ENCODE measurements at regions not wholly inside any gene's neighbourhood (a gene's known extent, or its start where the extent isn't known, plus 50 kb on each side); places are given as distances from the start of the nearest gene placed in this dataset.

DNA sequence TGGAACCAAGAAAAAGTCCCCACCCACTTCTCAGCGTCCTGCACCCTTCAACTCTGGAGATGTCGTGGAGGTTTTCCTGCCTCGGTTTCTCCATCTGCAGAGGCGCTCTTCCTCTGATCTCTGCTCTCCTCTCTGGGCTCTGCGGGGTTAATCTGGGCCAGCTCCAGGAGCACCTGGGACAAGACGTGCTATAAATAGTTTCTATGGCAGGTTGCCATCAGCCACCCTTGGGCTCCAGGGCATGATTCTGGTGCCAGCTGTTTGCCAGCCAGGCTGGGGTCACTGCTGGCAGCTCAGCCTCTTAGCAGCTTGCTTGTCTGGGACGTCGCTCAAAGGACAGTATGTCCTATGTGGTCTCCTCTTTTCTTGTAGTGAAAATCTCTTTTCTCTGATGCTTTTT lies 137.1 kb downstream of the ACTL8 start:
- no peaks in the 10 kb centered on the region for H3K36me3 ChIP-seq
- H3K4me1 ChIP-seq, result no peaks in the 10 kb centered on the region
- intact Hi-C loops (cut with DNase I; ENCODE audit: low total_unique reads), result no loop called here
- peaks cover 0 to 13% of the 10 kb centered on the region in 2 donors for H3K27me3 ChIP-seq
- DNase-seq (ENCODE audit: low spot score in 2 of 2), result peak; percentile 70 to 83
- TF ChIP-seq POLR2A (IDR thresholded peaks at IDR 0.05), result no peak
- TF ChIP-seq, protein P1, sequence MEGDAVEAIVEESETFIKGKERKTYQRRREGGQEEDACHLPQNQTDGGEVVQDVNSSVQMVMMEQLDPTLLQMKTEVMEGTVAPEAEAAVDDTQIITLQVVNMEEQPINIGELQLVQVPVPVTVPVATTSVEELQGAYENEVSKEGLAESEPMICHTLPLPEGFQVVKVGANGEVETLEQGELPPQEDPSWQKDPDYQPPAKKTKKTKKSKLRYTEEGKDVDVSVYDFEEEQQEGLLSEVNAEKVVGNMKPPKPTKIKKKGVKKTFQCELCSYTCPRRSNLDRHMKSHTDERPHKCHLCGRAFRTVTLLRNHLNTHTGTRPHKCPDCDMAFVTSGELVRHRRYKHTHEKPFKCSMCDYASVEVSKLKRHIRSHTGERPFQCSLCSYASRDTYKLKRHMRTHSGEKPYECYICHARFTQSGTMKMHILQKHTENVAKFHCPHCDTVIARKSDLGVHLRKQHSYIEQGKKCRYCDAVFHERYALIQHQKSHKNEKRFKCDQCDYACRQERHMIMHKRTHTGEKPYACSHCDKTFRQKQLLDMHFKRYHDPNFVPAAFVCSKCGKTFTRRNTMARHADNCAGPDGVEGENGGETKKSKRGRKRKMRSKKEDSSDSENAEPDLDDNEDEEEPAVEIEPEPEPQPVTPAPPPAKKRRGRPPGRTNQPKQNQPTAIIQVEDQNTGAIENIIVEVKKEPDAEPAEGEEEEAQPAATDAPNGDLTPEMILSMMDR (IDR thresholded peaks at IDR 0.05), result no peak
- TF ChIP-seq POLR2AphosphoS5 (IDR thresholded peaks at IDR 0.05), result no peak
- no peak overlapping the region for H3K4me3 ChIP-seq
- H3K27ac ChIP-seq, result no peak overlapping the region
- H3K9me3 ChIP-seq, result no peaks in the 10 kb centered on the region

DNA sequence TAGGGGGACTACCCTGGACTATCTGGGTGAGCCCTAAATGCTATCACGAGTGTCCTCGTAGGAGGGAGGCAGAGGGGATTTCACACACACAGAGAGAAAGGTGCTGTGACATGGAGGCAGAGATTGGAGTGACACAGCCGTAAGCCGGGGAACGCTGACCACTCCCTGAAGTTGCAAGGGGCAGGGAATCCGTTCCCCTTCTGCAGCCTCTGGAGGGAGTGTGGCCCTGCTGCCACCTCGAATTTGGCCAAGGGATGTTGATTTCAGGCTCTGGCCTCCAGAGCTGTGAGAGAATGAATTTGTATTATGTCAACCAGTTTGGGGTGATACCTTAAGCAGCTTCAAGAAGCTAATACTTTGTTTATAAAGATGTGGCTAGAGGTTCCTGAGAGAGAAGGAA lies 137.7 kb downstream of the ACTL8 start:
- TF ChIP-seq POLR2A (IDR thresholded peaks at IDR 0.05), result no peak
- TF ChIP-seq, protein P1 (IDR thresholded peaks at IDR 0.05), result no peak
- TF ChIP-seq POLR2AphosphoS5 (IDR thresholded peaks at IDR 0.05), result no peak
- intact Hi-C loops (cut with DNase I; ENCODE audit: low total_unique reads), result no loop called here
- H3K4me1 ChIP-seq, result no peaks in the 10 kb centered on the region
- no peaks in the 10 kb centered on the region for H3K36me3 ChIP-seq
- H3K4me3 ChIP-seq, result no peak overlapping the region
- peaks cover 0 to 13% of the 10 kb centered on the region in 2 donors for H3K27me3 ChIP-seq
- no peak overlapping the region for H3K27ac ChIP-seq
- no peaks in the 10 kb centered on the region for H3K9me3 ChIP-seq
- no peak for DNase-seq (ENCODE audit: low spot score in 2 of 2)

DNA sequence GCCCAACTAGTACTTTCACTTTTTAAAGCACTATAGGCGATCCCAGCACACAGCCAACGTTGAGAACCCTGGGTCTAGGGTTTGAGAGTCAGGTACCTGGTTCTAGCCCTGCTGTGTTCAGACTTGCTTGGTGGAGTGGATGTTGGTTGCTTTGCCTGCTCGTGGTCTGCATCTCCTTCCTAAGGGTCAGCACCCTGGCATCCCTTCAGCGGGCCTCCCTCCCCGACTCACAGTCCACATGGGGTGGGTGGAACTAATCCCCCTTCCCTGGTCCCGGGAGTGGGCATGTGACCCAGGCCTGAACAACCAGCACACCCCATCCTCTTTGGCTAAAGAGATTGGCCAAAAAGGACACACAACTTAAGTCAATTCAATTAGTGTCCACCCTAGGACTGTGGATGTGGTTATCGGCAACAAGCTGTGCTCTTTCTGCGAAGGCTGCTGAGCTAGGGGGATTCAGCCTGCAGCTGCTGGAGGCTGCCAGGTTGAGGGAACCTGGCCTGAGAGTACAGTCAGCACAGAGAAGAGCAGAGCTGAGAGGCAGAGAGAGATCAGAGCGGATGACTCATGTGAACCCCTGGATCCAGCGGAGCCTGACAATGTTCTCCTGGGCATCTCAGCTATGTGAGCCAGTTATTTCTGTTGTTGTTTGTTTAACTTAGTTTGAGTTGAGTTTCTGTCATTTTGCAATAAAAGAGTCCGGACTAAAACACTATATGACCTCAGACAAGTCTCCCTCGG lies 138.9 kb downstream of the ACTL8 start:
- H3K27ac ChIP-seq, result no peak overlapping the region
- H3K27me3 ChIP-seq, result peaks cover 0 to 13% of the 10 kb centered on the region in 2 donors
- intact Hi-C loops (cut with DNase I; ENCODE audit: low total_unique reads), result no loop called here
- DNase-seq (ENCODE audit: low spot score in 2 of 2), result no peak
- no peaks in the 10 kb centered on the region for H3K36me3 ChIP-seq
- H3K4me3 ChIP-seq, result no peak overlapping the region
- TF ChIP-seq POLR2A (IDR thresholded peaks at IDR 0.05) (no peak), POLR2AphosphoS5 (IDR thresholded peaks at IDR 0.05) (no peak)
- TF ChIP-seq, protein P1 (IDR thresholded peaks at IDR 0.05), result no peak
- no peaks in the 10 kb centered on the region for H3K9me3 ChIP-seq
- H3K4me1 ChIP-seq, result no peaks in the 10 kb centered on the region

DNA sequence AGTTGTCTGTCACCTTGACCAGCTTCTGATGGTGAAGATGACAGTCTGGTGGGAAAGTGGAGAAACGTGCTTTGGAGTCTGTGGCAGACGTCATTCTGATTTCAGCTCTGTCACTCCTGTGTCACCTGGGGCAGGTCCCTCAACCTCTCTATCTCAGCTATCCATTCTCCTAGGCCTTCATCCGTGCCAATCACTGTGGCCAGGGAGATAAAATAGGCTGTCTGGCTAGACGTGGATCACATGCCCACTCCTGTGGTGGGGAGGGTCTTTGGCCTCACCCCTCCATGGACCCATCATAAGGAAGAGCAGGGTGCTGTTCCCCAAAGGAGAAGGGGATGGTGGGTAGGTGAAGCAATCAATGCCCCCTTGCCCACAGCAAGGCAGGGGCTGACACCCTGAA lies 140.3 kb downstream of the ACTL8 start:
- no peaks in the 10 kb centered on the region for H3K4me1 ChIP-seq
- H3K27ac ChIP-seq, result no peak overlapping the region
- H3K27me3 ChIP-seq, result peaks cover 0 to 5% of the 10 kb centered on the region in 2 donors
- intact Hi-C loops (cut with DNase I; ENCODE audit: low total_unique reads), result no loop called here
- DNase-seq (ENCODE audit: low spot score in 2 of 2), result no peak
- TF ChIP-seq POLR2AphosphoS5 (IDR thresholded peaks at IDR 0.05) (no peak), POLR2A (IDR thresholded peaks at IDR 0.05) (no peak)
- TF ChIP-seq, protein P1 (IDR thresholded peaks at IDR 0.05), result no peak
- H3K4me3 ChIP-seq, result no peak overlapping the region
- H3K9me3 ChIP-seq, result no peaks in the 10 kb centered on the region
- H3K36me3 ChIP-seq, result no peaks in the 10 kb centered on the region

DNA sequence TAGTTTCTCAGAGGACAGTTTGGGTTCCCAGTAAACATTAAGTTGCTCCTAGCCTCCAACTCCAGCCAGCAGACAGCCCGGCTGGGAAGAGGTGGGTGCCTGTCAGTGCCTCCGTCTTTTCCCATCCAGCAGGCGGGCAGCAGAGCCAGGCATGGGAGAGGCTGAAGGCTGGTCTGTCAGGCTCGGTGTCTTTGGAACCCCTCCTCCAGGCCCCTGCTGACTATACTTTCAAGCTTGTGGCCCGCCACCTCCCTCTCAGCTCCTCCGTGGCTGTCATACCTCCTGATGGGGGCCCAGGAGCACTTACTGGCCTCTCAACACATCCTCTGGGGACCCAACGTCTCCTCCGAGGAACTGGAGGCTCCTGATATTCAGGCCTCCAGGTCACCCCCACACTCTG lies 140.9 kb downstream of the ACTL8 start:
- TF ChIP-seq POLR2A (IDR thresholded peaks at IDR 0.05) (no peak), POLR2AphosphoS5 (IDR thresholded peaks at IDR 0.05) (no peak)
- TF ChIP-seq, protein P1 (IDR thresholded peaks at IDR 0.05), result no peak
- Histone ChIP-seq H3K27me3 (peaks cover 0 to under 1% of the 10 kb centered on the region in 2 donors), H3K4me1 (no peaks in the 10 kb centered on the region), H3K4me3 (no peak overlapping the region), H3K27ac (no peak overlapping the region), H3K9me3 (no peaks in the 10 kb centered on the region), H3K36me3 (no peaks in the 10 kb centered on the region)
- intact Hi-C loops (cut with DNase I; ENCODE audit: low total_unique reads), result no loop called here
- DNase-seq (ENCODE audit: low spot score in 2 of 2), result no peak

Data from breast epithelium (tissue), 4 donors.